ENCODE measurements at regions not wholly inside any gene's neighbourhood (a gene's known extent, or its start where the extent isn't known, plus 50 kb on each side); places are given as distances from the start of the nearest gene placed in this dataset.
"Not testable (repeated sequence)": the region's sequence is repeated elsewhere in the genome, so short reads cannot be mapped to it uniquely, and the experiment has no call there.

DNA sequence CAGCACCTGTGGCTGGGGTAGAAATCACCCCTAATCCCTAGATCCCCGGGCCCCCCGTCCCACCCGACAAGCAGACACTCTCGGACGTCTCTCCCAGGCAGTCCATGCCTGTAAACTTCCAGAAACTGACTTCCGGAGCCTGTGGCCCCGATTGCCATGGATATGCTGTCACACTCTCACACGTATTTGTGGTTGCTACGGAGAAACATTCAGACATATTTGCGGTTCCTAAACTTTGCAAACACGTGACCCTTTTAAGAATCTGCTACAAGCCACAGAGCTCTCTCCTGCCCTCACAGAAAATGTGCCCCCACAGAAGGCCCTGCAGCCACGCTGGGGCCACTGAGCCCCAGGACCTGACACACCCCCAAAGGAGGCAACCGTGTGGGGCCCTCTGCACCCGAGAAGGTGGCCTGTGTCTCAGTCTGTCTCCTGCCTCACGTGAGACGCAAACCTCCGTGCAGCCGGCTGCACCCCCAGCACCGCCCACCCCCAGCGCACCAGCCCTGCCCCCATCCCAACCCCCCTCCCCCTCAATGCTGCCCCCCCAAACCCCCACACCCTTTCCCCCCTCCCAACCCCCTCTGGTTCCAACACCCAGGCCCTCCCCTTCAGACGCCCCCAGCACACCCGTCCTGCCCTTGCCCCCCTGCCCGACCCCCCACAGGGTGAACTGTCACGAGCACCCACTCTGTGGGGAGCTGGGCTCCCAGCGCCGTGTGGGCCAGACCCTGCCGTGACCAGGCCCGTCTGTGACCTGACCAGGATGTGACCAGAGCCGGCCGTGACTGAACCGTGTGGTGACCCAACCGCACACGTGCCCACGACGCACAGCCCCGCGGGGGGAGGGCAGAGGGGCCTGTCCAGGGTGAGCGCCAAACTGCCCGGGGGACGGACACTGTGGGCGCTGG lies 66.3 kb upstream of the METRNL start:
- no peak overlapping the region for H3K27ac Mint-ChIP-seq
- DNase-seq = no peak
- H3K4me1 Mint-ChIP-seq = peaks cover 4% of the 10 kb centered on the region
- no peak overlapping the region for H3K4me3 Mint-ChIP-seq
- no peaks in the 10 kb centered on the region for H3K9me3 Mint-ChIP-seq
- H3K36me3 Mint-ChIP-seq = peaks cover 3% of the 10 kb centered on the region
- H3K27me3 Mint-ChIP-seq = no peaks in the 10 kb centered on the region

DNA sequence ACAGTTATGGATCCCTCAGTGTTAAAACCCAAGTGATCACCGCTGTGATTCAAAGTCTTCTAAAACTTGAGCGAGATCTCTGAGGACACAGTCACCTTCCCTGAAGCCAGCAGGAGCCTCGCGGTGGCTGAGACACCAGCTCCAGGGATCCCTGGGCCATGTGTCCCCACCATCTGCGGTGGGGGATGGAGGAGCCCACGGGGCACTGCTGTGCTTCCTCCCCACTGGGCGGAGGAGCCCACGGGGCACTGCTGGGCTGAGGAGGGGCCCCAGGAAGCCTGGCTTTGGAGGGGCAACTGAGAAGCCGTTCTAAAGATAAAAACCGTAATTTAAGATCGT lies 65.7 kb upstream of the METRNL start:
- Mint-ChIP-seq H3K27me3 (no peaks in the 10 kb centered on the region), H3K4me1 (peaks cover 4% of the 10 kb centered on the region), H3K4me3 (no peak overlapping the region), H3K9me3 (no peaks in the 10 kb centered on the region), H3K36me3 (peaks cover 3% of the 10 kb centered on the region), H3K27ac (no peak overlapping the region)
- DNase-seq = no peak

DNA sequence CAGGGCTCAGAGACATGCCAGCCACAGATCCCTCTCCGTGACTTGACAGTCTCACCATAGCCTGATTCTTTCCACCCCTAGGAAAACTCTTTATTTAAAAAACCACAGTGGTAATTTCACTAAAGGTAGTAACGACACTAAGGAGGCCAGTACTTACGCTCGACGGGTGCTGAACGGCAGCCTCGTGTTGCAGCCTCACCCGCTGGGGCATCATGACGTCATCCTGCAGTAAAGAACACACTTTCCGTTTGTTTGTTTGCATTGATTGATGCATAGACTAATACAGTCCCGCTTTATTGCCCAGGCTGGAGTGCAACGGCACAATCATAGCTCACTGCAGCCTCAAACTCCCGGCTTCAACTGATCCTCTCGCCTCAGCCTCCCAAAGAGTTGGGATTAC lies 65.1 kb upstream of the METRNL start:
- Mint-ChIP-seq H3K27me3 (no peaks in the 10 kb centered on the region), H3K9me3 (no peaks in the 10 kb centered on the region), H3K4me3 (no peak overlapping the region), H3K27ac (no peak overlapping the region), H3K4me1 (peaks cover 4% of the 10 kb centered on the region), H3K36me3 (peaks cover 3% of the 10 kb centered on the region)
- no peak for DNase-seq

DNA sequence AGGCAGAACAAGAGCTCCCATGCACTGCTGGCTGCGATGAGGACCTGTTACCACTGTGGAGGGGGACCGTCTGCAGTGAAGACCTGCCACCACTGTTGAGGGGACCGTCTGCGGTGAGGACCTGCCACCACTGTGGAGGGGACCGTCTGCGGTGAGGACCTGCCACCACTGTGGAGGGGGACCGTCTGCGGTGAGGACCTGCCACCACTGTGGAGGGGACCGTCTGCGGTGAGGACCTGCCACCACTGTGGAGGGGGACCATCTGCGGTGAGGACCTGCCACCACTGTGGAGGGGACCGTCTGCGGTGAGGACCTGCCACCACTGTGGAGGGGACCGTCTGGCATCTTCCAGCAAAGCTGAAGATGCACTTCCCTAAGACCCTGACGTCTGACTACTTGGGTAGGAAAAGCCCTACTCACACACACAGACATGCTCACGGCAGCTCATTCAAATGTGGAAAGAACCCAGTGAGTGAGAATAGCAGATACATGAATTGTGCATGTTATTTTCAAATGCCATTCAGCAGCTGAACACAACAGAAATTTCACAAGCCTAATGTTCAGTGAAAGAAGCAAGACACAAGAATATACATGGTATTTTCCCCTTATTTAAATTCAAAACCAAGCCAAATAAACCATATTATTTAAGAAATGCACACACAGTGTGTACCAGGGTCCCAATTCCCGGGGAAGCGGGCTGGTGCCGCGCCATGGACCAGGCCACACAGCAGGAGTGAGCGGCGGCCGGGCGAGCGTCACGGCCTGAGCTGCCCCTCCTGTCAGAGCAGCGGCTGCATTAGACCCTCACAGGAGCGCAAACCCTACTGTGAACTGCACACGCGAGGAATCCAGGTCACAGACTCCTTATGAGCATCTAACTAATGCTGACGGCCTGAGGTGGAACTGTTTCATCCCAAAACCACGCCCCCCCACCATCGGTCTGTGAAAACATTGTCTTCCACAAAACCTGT lies 64.2 kb upstream of the METRNL start:
- peaks cover 3% of the 10 kb centered on the region for H3K36me3 Mint-ChIP-seq
- H3K4me3 Mint-ChIP-seq = no peak overlapping the region
- H3K27ac Mint-ChIP-seq = no peak overlapping the region
- no peaks in the 10 kb centered on the region for H3K27me3 Mint-ChIP-seq
- no peak for DNase-seq
- peaks cover 4% of the 10 kb centered on the region for H3K4me1 Mint-ChIP-seq
- no peaks in the 10 kb centered on the region for H3K9me3 Mint-ChIP-seq

DNA sequence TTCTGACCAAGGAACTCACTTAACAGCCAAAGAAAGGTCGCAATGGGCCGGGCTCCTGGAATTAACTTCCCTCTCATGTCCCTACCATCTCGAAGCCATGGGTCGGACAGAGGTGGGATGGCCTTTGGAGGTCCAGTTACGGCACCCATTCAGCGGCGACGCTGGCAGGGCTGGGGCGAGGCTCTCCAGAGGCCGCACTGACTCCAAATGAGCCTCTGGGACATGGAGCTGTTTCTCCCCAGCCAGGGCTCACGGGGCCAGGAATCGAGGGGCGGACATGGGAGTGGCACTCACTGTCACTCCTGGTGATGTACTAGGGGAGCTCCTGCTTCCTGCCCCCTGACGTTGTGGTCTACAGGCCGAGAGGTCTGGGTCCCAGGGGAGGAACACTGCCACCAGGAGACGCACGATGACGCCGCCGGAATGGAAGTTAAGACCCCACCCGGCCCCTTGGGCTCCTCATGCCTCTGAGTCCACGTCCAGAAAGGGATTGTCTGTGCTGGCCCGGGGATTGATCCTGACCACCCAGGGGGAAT lies 60.7 kb upstream of the METRNL start:
- H3K9me3 Mint-ChIP-seq = no peaks in the 10 kb centered on the region
- H3K4me3 Mint-ChIP-seq = no peak overlapping the region
- no peak overlapping the region for H3K27ac Mint-ChIP-seq
- peaks cover 4% of the 10 kb centered on the region for H3K4me1 Mint-ChIP-seq
- H3K27me3 Mint-ChIP-seq = no peaks in the 10 kb centered on the region
- H3K36me3 Mint-ChIP-seq = peaks cover 3% of the 10 kb centered on the region
- DNase-seq = no peak

DNA sequence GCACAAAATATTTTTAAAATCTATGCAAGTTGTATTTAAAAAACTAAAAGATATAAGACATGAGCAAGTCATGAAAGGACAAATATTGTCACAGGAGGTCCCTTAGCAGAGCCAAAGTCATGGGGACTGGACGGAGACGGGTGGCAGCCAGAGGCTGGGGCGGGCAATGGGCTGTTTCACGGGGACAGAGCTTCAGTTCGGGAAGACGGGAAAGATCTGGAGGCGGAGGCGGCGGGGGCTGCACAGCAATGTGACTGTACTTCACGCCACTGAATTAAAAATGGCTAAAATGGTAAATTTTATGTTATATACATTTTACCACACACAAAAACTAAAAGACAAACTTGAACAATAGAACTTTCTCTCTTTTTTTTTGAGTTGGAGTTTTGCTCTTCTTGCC lies 60.0 kb upstream of the METRNL start:
- peaks cover 7% of the 10 kb centered on the region for H3K36me3 Mint-ChIP-seq
- H3K27me3 Mint-ChIP-seq = no peaks in the 10 kb centered on the region
- H3K27ac Mint-ChIP-seq = no peak overlapping the region
- peaks cover 4% of the 10 kb centered on the region for H3K4me1 Mint-ChIP-seq
- H3K4me3 Mint-ChIP-seq = no peak overlapping the region
- H3K9me3 Mint-ChIP-seq = no peaks in the 10 kb centered on the region
- no peak for DNase-seq

DNA sequence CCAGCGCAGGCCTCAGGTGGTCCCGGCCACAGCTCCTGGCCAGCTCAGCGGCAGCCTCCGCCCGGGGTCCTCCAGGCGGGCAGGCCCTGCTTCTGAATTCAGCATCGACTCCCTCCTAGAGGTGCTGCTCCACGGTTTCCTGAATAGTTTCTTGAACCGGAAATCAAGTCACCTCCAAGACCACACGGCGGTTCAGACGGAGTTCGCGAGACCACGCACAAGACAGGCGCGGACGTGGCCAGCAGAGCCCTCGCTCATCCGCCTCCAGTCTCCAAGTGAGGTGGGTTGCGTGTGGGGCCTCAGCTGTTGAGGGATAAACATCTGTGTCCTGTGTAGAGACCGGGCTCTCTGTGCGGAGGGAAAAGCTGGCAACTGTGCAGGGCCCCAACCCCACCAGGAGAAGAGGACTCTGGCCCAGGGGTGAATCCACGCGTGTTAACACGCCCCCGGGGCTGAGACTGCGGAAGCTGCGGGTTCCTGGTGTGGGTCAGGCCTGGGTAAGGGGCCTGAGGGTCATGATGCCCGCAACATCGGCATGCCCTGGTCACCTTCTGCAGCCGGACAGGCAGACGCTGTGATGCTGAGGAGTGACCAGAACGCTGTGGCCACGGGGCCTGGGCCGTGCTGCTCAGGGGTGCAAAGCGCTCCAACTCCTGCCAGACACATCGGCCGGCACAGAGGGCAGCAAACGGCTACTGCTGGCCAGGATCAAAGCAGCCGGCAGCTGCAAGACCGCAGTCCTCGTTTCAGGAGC lies 55.0 kb upstream of the METRNL start:
- Mint-ChIP-seq H3K4me1 (peaks cover 21% of the 10 kb centered on the region), H3K9me3 (no peaks in the 10 kb centered on the region), H3K4me3 (no peak overlapping the region), H3K36me3 (peaks cover 4% of the 10 kb centered on the region), H3K27me3 (peaks cover 4% of the 10 kb centered on the region), H3K27ac (no peak overlapping the region)
- DNase-seq = peak; percentile 35

DNA sequence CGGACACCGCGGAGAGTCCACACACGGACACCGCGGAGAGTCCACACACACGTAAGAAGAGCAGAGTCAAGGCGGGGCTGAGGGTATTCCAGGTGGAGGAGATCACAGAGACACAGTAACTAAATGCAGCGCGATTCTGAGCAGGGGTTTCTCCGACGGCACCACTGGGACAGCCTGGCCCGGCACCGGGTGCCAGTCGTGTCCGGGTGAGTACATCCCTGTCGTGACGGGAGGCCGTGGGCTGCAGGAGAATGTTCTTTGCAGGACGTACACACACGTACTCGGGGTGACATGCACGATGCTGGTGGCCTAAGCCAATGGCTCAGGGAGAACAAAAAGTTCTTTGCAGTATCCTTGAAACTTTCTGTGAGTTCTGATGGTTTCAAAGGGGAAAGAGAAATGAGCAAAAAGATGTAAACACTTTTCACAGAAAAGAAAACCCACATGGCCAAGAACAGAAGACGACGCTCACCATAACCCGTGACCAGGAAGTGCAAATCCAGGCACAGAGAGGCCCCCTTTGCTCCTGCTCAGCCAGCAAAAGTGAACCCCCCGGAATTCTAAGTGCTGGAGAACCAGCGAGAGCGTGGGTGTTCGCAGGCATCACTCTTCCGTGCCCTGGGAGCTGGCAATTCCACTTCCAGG lies 53.7 kb upstream of the METRNL start:
- Mint-ChIP-seq H3K4me3 (peak overlapping the region; percentile 29), H3K27me3 (peaks cover 4% of the 10 kb centered on the region), H3K9me3 (no peaks in the 10 kb centered on the region), H3K4me1 (peaks cover 21% of the 10 kb centered on the region), H3K36me3 (peaks cover 4% of the 10 kb centered on the region), H3K27ac (no peak overlapping the region)
- DNase-seq = no peak

DNA sequence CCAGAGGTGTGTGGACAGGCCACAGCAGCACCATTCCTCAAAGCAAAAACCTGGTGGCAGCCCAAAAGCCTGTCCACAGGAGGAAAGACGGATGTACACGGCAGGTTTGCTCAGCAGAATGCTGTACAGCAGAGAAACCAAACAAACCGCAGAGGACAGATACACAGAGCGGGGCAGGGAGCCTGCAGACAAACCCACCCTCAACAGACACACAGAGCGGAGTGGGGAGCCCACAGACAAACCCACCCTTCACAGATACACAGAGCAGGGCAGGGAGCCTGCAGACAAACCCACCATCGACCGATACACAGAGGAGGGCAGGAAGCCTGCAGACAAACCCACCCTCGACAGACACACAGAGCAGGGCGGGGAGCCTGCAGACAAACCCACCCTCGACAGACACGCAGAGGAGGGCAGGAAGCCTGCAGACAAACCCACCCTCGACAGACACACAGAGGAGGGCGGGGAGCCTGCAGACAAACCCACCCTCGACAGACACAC lies 53.0 kb upstream of the METRNL start:
- Mint-ChIP-seq H3K27ac (no peak overlapping the region), H3K4me3 (peak overlapping the region; percentile 29), H3K4me1 (peaks cover 21% of the 10 kb centered on the region), H3K9me3 (no peaks in the 10 kb centered on the region), H3K27me3 (peaks cover 4% of the 10 kb centered on the region), H3K36me3 (peaks cover 4% of the 10 kb centered on the region)
- no peak for DNase-seq

DNA sequence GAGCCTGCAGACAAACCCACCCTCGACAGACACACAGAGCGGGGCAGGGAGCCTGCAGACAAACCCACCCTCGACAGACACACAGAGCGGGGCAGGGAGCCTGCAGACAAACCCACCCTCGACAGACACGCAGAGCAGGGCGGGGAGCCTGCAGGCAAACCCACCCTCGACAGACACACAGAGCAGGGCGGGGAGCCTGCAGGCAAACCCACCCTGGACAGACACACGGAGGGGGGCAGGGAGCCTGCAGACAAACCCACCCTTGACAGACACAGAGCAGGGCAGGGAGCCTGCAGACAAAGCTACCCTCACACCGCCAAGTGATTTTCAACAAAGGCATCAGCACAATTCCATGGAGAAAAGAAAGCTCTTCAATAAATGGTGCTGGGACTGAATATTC lies 52.5 kb upstream of the METRNL start:
- not testable (repeated sequence) for DNase-seq, H3K27ac Mint-ChIP-seq, H3K36me3 Mint-ChIP-seq, H3K27me3 Mint-ChIP-seq, H3K4me3 Mint-ChIP-seq, H3K9me3 Mint-ChIP-seq
- H3K4me1 Mint-ChIP-seq = peaks cover 21% of the 10 kb centered on the region

DNA sequence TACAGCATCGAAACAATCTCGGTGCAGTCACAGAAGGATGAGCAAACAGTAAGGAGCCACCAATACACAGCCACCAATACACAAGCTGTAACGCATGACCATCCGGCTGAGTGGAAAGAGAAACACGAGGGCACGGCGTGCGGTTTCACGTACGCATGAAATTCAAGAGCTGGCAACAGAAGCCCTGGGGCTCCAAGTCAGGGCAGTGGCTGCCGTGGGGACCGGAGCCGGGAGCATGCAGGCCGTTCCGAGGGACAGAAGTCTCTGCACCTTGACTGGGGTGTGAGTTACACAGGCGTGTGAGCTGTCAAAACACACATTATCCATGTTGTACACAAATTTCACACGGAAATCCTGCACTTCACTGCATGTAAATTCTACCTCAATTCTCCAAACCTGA lies 50.6 kb upstream of the METRNL start:
- DNase-seq = no peak
- H3K4me1 Mint-ChIP-seq = peaks cover 21% of the 10 kb centered on the region
- peaks cover 4% of the 10 kb centered on the region for H3K27me3 Mint-ChIP-seq
- H3K9me3 Mint-ChIP-seq = no peaks in the 10 kb centered on the region
- H3K4me3 Mint-ChIP-seq = no peak overlapping the region
- H3K27ac Mint-ChIP-seq = no peak overlapping the region
- peaks cover 11% of the 10 kb centered on the region for H3K36me3 Mint-ChIP-seq

DNA sequence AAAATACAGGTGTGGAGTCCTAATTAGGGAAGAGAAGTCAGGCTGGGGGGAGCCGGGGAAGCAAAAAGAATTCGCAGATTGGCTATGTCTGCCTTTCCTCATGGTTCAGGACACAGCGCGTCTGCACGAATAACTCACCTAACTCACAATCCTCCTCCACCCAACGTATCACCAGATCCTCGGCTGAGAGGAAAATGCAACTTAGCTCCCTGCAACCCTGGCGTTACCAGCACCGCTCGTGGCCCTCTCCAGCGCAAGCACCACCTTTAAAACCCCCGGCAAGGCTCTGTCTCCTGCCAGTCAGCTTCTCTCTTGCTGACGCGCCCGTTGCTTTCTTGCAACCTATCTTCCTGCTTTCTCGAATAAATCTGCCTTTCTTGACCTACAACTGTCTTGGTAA lies 49.8 kb upstream of the METRNL start:
- Mint-ChIP-seq H3K9me3 (no peaks in the 10 kb centered on the region), H3K36me3 (peaks cover 13% of the 10 kb centered on the region), H3K27me3 (peaks cover 4% of the 10 kb centered on the region), H3K27ac (no peak overlapping the region), H3K4me1 (peaks cover 21% of the 10 kb centered on the region), H3K4me3 (no peak overlapping the region)
- no peak for DNase-seq

Measured in activated naive CD8-positive, alpha-beta T cell treated with anti-CD3 and anti-CD28 coated beads for 36 hours (primary cell).